ENCODE measurements at regions not wholly inside any gene's neighbourhood (a gene's known extent, or its start where the extent isn't known, plus 50 kb on each side); places are given as distances from the start of the nearest gene placed in this dataset.
"Not testable (repeated sequence)": the region's sequence is repeated elsewhere in the genome, so short reads cannot be mapped to it uniquely, and the experiment has no call there.

GRCh38 chr6:140559458-140559857, 1185.0 kb upstream of the CITED2 start:
- DNase-seq: no peak
- in situ Hi-C loops (cut with MboI; ENCODE audit: low pct_unique_long_range_greater_than_20kb, low sequenced_read_pairs): no loop called here

GRCh38 chr6:140554421-140554820, 1180.0 kb upstream of the CITED2 start:
- DNase-seq: no peak
- in situ Hi-C loops (cut with MboI; ENCODE audit: low pct_unique_long_range_greater_than_20kb, low sequenced_read_pairs): no loop called here

GRCh38 chr6:140548366-140548765, 1173.9 kb upstream of the CITED2 start:
- in situ Hi-C loops (cut with MboI; ENCODE audit: low pct_unique_long_range_greater_than_20kb, low sequenced_read_pairs): no loop called here

GRCh38 chr6:140546640-140547039, 1172.2 kb upstream of the CITED2 start:
- in situ Hi-C loops (cut with MboI; ENCODE audit: low pct_unique_long_range_greater_than_20kb, low sequenced_read_pairs): no loop called here
- DNase-seq: no peak

More at GRCh38 chr6:140548366-140548765, 1173.9 kb upstream of the CITED2 start:
- DNase-seq: no peak

GRCh38 chr6:140544431-140544830, 1170.0 kb upstream of the CITED2 start:
- no peak for DNase-seq
- in situ Hi-C loops (cut with MboI; ENCODE audit: low pct_unique_long_range_greater_than_20kb, low sequenced_read_pairs): no loop called here

- no peak for DNase-seq
- in situ Hi-C loops (cut with MboI; ENCODE audit: low pct_unique_long_range_greater_than_20kb, low sequenced_read_pairs): no loop called here
Observed at GRCh38 chr6:140542863-140543262, 1168.4 kb upstream of the CITED2 start.

- no peak for DNase-seq
- in situ Hi-C loops (cut with MboI; ENCODE audit: low pct_unique_long_range_greater_than_20kb, low sequenced_read_pairs): no loop called here
Observed at GRCh38 chr6:140541288-140541687, 1166.8 kb upstream of the CITED2 start.

GRCh38 chr6:140540743-140541142, 1166.3 kb upstream of the CITED2 start:
- no peak for DNase-seq
- in situ Hi-C loops (cut with MboI; ENCODE audit: low pct_unique_long_range_greater_than_20kb, low sequenced_read_pairs): no loop called here

- in situ Hi-C loops (cut with MboI; ENCODE audit: low pct_unique_long_range_greater_than_20kb, low sequenced_read_pairs): no loop called here
- no peak for DNase-seq
Observed at GRCh38 chr6:140538926-140539325, 1164.5 kb upstream of the CITED2 start.

- peak; percentile 49 for DNase-seq
- in situ Hi-C loops (cut with MboI; ENCODE audit: low pct_unique_long_range_greater_than_20kb, low sequenced_read_pairs): no loop called here
Observed at GRCh38 chr6:140537834-140538705, 1163.6 kb upstream of the CITED2 start.

- in situ Hi-C loops (cut with MboI; ENCODE audit: low pct_unique_long_range_greater_than_20kb, low sequenced_read_pairs): no loop called here
- no peak for DNase-seq
Observed at GRCh38 chr6:140537211-140537610, 1162.8 kb upstream of the CITED2 start.

GRCh38 chr6:140535511-140535910, 1161.1 kb upstream of the CITED2 start:
- in situ Hi-C loops (cut with MboI; ENCODE audit: low pct_unique_long_range_greater_than_20kb, low sequenced_read_pairs): no loop called here
- no peak for DNase-seq

- in situ Hi-C loops (cut with MboI; ENCODE audit: low pct_unique_long_range_greater_than_20kb, low sequenced_read_pairs): no loop called here
- no peak for DNase-seq
Observed at GRCh38 chr6:140533526-140533925, 1159.1 kb upstream of the CITED2 start.

- in situ Hi-C loops (cut with MboI; ENCODE audit: low pct_unique_long_range_greater_than_20kb, low sequenced_read_pairs): no loop called here
- no peak for DNase-seq
Observed at GRCh38 chr6:140504776-140505175, 1130.3 kb upstream of the CITED2 start.

- in situ Hi-C loops (cut with MboI; ENCODE audit: low pct_unique_long_range_greater_than_20kb, low sequenced_read_pairs): no loop called here
- DNase-seq: no peak
Observed at GRCh38 chr6:140500849-140501248, 1126.4 kb upstream of the CITED2 start.

- in situ Hi-C loops (cut with MboI; ENCODE audit: low pct_unique_long_range_greater_than_20kb, low sequenced_read_pairs): no loop called here
Observed at GRCh38 chr6:140499607-140500006, 1125.2 kb upstream of the CITED2 start.

GRCh38 chr6:140494321-140495108, 1120.1 kb upstream of the CITED2 start:
- in situ Hi-C loops (cut with MboI; ENCODE audit: low pct_unique_long_range_greater_than_20kb, low sequenced_read_pairs): no loop called here
- no peak for DNase-seq

More at GRCh38 chr6:140499607-140500006, 1125.2 kb upstream of the CITED2 start:
- no peak for DNase-seq

- in situ Hi-C loops (cut with MboI; ENCODE audit: low pct_unique_long_range_greater_than_20kb, low sequenced_read_pairs); DNase-seq: not testable (repeated sequence)
Observed at GRCh38 chr6:140493470-140493869, 1119.0 kb upstream of the CITED2 start.

- DNase-seq: no peak
- in situ Hi-C loops (cut with MboI; ENCODE audit: low pct_unique_long_range_greater_than_20kb, low sequenced_read_pairs): no loop called here
Observed at GRCh38 chr6:140490081-140490480, 1115.6 kb upstream of the CITED2 start.

- in situ Hi-C loops (cut with MboI; ENCODE audit: low pct_unique_long_range_greater_than_20kb, low sequenced_read_pairs): no loop called here
- no peak for DNase-seq
Observed at GRCh38 chr6:140487586-140487985, 1113.1 kb upstream of the CITED2 start.
